Neural crest cell (in vitro differentiated cells): ENCODE measurements at regions not wholly inside any gene's neighbourhood (a gene's known extent, or its start where the extent isn't known, plus 50 kb on each side); places are given as distances from the start of the nearest gene placed in this dataset.

Experiments
- DNase-seq: peaks from one replicate; pipeline ENCODE4 v3.0.0; 2021; ENCODE audit warnings: low read depth, mixed read lengths, low spot score
- H3K27ac Mint-ChIP-seq: one replicate; pipeline ENCODE4 v1.8.0; 2021; ENCODE audit warnings: mild to moderate bottlenecking, mixed read lengths; ENCODE audit not compliant: unreplicated experiment
- H3K27me3 Mint-ChIP-seq: 2 replicates; pipeline ENCODE4 v1.8.0; 2021; ENCODE audit warnings: low read depth, mild to moderate bottlenecking, mixed read lengths
- H3K36me3 Mint-ChIP-seq: 2 replicates; pipeline ENCODE4 v1.8.0; 2021; ENCODE audit warnings: low read depth, mild to moderate bottlenecking, mixed read lengths
- H3K4me1 Mint-ChIP-seq: 2 replicates; pipeline ENCODE4 v1.8.0; 2021; ENCODE audit warnings: mixed read lengths
- H3K4me3 Mint-ChIP-seq: one replicate; pipeline ENCODE4 v1.8.0; 2021; ENCODE audit warnings: mild to moderate bottlenecking, mixed read lengths
- H3K9me3 Mint-ChIP-seq: 2 replicates; pipeline ENCODE4 v1.8.0; 2021; ENCODE audit warnings: mixed read lengths
- TF ChIP-seq, protein P1 (sequence below): fragments of 200-600 bp; sonication (generic); conservative IDR thresholded peaks from 2 replicates; pipeline ENCODE4 v1.5.0; 2021; ENCODE audit warnings: antibody characterized with exemption, mild to moderate bottlenecking

DNA sequence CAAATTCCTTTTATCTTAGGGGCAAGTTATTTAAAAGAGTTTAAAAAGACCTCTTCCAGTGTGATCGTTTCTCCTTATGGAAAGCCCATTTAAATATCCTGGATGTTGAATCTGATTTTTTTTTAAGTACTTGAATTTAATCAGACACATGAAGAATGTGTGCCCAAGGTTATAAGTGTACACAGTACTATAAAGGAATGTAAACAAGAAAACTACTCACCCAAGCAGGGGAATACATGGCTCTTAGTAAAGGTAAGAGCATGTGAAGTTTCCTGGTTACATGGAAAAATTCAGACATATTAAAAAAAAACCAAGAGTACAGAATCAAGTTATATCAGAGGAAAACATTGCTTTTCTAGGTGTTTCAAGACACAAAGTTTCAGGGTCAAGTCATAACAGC is 546.9 kb downstream of the MATN1 start:
- TF ChIP-seq, protein P1, sequence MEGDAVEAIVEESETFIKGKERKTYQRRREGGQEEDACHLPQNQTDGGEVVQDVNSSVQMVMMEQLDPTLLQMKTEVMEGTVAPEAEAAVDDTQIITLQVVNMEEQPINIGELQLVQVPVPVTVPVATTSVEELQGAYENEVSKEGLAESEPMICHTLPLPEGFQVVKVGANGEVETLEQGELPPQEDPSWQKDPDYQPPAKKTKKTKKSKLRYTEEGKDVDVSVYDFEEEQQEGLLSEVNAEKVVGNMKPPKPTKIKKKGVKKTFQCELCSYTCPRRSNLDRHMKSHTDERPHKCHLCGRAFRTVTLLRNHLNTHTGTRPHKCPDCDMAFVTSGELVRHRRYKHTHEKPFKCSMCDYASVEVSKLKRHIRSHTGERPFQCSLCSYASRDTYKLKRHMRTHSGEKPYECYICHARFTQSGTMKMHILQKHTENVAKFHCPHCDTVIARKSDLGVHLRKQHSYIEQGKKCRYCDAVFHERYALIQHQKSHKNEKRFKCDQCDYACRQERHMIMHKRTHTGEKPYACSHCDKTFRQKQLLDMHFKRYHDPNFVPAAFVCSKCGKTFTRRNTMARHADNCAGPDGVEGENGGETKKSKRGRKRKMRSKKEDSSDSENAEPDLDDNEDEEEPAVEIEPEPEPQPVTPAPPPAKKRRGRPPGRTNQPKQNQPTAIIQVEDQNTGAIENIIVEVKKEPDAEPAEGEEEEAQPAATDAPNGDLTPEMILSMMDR: no peak
- Mint-ChIP-seq H3K36me3 (no peaks in the 10 kb centered on the region), H3K9me3 (peaks cover 3% of the 10 kb centered on the region), H3K27ac (no peak overlapping the region), H3K4me3 (no peak overlapping the region), H3K27me3 (peaks cover 2% of the 10 kb centered on the region), H3K4me1 (peaks cover 10% of the 10 kb centered on the region)
- DNase-seq: no peak

GRCh38 chr1:30174499-30174898 is 548.9 kb downstream of the MATN1 start:
- DNase-seq: no peak
- TF ChIP-seq, protein P1: no peak
- Mint-ChIP-seq H3K4me3 (no peak overlapping the region), H3K36me3 (no peaks in the 10 kb centered on the region), H3K9me3 (peaks cover 3% of the 10 kb centered on the region), H3K27ac (no peak overlapping the region), H3K4me1 (peaks cover 7% of the 10 kb centered on the region), H3K27me3 (peaks cover 2% of the 10 kb centered on the region)

- Mint-ChIP-seq H3K4me3 (no peak overlapping the region), H3K36me3 (no peaks in the 10 kb centered on the region), H3K4me1 (peaks cover 7% of the 10 kb centered on the region), H3K9me3 (no peaks in the 10 kb centered on the region), H3K27me3 (no peaks in the 10 kb centered on the region), H3K27ac (no peak overlapping the region)
- no peak for DNase-seq
- TF ChIP-seq, protein P1: no peak
These were observed 549.8 kb downstream of the MATN1 start for GRCh38 chr1:30173560-30173959.

DNA sequence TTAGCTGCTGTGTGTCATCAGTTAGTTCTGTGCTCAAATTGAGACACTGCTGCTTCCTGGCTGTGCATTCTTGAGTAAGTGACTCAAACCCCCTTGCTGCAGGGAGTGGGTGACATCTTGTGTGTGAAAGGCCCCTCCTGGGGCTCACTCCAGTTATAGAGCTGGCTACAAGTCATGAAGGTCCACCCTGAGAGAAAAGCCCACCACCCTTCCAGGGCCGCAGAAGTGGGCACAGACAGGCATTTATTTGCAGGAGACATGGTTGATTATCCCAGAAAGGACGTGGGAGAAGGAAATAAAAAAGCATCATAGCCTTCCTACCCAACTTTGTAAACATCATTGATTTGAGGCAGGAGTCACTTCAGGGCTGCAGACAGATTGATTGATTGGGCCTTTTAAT is 550.6 kb downstream of the MATN1 start:
- TF ChIP-seq, protein P1: no peak
- no peak for DNase-seq
- Mint-ChIP-seq H3K9me3 (no peaks in the 10 kb centered on the region), H3K36me3 (no peaks in the 10 kb centered on the region), H3K4me3 (no peak overlapping the region), H3K27me3 (no peaks in the 10 kb centered on the region), H3K4me1 (peaks cover 7% of the 10 kb centered on the region), H3K27ac (no peak overlapping the region)

DNA sequence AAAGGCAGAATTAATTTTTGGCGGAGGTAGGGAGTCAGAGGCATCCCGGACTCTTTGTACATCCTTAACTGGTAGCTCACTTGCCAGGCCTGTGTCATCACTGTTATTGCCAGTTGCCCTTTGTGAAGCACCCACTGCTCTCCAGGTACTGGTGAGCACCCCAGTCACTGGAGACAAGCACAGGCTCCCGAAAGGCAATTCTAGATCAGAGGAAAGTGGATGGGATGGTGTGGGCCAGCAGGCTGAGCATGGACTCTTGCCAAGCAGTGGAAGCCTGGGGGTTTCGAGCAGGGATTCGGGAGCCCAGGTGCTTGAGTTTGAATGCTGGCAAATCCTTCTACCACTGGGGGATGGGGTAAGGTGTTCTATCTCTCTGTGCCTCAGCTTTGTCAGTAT is 551.1 kb downstream of the MATN1 start:
- Mint-ChIP-seq H3K27ac (no peak overlapping the region), H3K27me3 (no peaks in the 10 kb centered on the region), H3K9me3 (no peaks in the 10 kb centered on the region), H3K36me3 (no peaks in the 10 kb centered on the region), H3K4me1 (peaks cover 7% of the 10 kb centered on the region), H3K4me3 (no peak overlapping the region)
- TF ChIP-seq, protein P1: no peak
- no peak for DNase-seq
